ENCODE measurements at regions not wholly inside any gene's neighbourhood (a gene's known extent, or its start where the extent isn't known, plus 50 kb on each side); places are given as distances from the start of the nearest gene placed in this dataset.
"Not testable (repeated sequence)": the region's sequence is repeated elsewhere in the genome, so short reads cannot be mapped to it uniquely, and the experiment has no call there.

DNA sequence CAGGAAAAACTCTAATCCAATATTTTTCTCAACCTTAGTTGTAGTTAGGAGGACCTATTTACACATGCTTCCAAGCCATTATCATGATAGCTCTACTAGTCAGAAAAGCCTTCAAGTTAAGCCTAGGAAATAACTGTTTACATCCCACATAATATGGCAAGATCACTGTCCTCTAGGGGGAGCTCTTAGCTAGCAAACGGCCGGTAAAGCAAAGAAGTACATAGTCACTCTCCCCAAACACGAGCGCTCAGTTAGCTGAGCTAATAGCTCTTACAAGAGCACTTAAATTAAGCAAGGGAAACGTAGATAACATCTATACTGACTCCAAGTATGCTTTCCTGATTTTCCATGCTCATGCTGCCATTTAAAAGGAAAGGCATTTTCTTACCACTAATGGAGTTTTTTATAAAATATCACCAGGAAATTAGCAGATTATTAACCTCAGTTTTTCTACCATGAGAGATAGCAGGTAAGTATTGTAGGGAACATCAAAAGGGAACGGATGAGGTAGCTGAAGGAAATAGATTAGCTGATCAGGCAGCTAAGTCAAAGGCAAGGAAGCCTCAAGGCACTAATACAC is 100.6 kb upstream of the PABPC3 start:
- DNase-seq (ENCODE audit: low read depth), result peak; percentile 7

DNA sequence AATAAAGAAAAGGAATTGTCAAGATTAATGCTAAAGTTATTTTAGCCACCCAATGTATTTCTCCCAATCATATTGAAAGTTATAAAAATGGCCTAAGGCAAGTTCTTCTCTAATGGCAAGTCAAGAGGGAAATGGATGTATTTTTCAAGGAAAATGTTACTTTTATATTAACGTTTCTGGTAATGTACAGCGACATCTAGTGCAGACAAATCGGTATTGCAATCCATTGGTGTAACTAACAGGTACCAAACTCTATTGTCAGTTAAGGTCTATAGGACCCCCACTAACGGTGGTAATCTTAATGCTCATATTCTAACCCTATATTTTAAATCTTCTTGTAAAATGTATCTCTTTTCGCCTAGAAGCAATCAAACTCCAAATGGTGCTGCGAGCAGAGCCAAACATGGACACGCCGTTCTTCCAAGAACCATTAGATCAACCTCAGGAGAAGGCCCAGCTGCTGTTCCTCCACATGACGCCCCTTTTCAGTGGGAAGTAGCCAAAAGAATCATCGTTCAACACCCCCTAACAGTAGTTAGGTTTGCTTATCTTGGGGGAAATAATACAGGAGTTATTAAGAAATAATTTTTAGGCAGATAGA is 98.5 kb upstream of the PABPC3 start:
- DNase-seq (ENCODE audit: low read depth), result no peak

DNA sequence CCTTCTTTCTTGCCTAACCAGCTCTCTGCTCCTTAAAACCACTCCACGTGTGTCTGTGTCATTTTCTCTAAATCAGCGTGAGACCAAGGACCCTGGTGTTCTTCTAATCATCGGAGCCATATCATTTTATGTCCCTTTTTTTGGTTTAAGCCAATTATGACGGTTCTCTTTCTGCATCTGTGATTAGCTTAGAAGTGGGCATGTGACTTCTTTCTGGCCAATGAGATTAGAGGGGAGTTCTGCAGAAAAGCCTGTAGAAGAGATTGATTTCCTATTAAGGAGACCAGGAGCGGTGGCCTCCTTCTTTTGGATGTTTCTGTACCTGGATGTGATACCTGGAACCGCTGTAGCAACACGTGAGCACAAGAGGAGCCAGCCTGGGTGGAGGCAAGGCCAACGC is 97.5 kb upstream of the PABPC3 start:
- no peak for DNase-seq (ENCODE audit: low read depth)

DNA sequence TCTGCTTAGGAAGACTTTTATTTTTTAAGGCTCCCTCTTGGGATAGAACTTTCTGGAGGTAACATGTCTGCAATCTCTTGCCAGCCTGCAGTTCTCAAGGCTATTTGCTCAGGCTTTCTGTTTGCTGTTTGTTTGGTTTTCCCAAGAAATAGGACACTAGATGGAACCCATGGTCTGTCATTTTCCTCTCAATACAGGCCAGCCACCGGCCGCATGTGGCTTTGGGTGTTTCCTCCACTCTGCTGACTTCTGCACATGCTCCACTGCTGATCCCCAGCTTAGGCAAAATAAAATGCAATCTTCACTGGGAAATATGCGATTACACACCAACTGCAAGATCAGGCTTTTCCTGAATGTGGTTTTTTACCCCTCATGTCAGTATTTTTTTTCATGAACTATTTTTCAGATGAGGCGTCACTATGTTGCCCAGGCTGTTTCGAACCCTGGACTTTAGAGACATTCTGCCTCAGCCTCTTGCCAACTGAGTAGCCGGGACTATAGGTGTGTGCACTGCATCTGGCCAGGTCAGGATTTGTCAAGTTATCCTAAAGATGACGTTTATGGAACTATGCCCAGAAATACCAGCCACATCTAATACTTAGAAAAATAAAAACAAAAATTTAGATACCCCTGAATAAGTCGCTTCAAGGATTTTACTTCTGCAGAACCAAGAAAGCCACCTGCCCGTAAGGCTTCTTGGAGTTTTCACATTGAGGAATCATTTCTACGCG is 94.3 kb upstream of the PABPC3 start:
- no peak for DNase-seq (ENCODE audit: low read depth)

DNA sequence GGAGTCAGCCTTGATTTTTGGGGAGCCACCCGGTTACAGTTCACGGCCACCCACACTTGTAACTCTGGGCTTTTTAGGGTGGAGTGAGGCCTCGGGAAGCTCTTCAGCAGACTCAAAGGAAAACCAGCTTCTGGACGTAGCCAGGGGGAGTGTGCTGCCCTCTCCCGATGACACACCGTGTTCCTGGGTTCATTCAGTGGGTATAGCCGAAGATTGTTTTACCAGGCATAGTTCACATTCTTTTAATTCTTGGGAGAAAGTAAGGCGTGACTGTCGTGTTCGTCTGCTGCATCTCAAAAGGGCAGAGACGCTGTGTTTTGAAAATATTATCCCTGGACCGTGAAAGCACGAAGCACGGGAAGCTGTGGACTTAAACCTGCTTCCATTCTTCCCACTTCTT is 93.6 kb upstream of the PABPC3 start:
- not testable (repeated sequence) for DNase-seq (ENCODE audit: low read depth)

DNA sequence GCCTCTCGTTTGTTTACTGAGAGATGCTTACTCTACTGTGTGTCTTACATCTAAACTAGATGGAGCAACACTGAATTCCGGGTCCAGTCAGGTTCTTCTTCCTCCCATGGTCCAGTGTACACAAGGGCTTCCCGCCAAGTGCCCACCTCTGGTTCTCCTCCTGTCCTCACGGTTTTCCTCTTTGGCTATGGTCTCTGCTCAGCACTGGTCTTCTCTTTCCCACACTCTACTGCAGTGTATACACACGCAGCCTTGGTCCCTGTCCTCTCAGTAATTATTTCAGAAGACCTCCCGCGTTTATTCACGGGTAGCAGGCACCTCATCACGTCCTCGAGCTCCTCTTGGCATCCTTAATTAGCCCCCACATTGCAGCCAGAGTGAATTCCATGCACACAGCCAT is 91.4 kb upstream of the PABPC3 start:
- not testable (repeated sequence) for DNase-seq (ENCODE audit: low read depth)

DNA sequence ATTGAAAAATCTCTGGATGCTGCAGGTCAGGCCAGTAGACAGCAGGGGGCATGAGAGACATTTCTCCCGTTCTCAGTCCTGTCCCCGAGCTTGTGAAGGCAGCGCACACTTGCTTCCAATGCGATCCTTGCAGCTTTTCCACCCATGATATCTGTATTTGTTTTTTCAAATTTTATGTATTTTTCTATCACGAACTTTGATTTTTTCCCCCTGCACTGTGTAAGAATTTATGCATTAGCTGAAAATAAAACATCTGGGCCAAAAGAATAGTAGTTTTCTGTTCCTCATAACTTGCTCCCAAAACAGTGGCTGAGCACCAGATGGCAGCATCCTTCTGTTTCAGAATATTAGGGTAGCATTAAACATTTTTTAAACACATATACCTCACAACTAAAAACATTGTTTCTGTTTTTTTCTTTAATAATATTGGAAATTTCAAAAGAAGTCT is 90.9 kb upstream of the PABPC3 start:
- DNase-seq (ENCODE audit: low read depth), result not testable (repeated sequence)

DNA sequence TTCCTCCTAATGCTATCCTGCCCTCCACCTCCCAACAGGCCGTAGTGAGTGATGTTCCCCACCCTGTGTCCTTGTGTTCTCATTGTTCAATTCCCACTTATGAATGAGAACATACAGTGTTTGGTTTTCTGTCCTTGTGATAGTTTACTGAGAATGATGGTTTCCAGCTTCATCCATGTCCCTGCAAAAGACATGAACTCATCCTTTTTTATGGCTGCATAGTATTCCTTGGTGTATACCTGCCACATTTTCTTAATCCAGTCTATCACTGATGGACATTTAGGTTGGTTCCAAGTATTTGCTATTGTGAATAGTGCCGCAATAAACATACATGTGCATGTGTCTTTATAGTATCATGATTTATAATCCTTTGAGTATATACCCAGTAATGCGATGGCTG is 88.5 kb upstream of the PABPC3 start:
- not testable (repeated sequence) for DNase-seq (ENCODE audit: low read depth)

DNA sequence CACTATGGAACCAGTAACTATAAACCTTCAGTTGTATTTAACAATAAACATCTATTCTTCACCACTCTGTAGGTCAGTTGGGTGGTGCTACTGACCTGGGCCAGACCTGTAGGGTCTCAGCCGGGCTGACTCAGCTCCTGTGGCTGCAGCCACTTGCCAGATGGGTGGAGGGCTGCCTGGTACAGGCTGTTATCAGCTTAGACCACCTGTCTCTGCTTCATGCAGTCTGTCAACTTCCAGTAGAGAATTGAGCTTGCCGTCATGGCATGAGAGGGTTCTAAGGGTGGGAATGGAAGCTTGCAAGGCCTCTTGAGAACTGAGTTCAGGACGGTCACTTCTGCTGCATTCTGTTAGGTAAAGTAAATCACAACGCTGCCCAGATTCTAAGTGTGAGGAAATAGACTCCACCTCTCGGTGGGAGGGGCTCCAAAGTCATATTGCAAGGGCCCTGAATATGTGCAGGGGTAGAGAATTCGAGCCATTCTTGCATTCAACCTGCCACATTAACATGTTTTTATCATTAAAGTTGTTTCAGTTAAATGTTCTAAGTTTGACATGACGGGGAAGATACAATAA is 81.5 kb upstream of the PABPC3 start:
- not testable (repeated sequence) for DNase-seq (ENCODE audit: low read depth)

DNA sequence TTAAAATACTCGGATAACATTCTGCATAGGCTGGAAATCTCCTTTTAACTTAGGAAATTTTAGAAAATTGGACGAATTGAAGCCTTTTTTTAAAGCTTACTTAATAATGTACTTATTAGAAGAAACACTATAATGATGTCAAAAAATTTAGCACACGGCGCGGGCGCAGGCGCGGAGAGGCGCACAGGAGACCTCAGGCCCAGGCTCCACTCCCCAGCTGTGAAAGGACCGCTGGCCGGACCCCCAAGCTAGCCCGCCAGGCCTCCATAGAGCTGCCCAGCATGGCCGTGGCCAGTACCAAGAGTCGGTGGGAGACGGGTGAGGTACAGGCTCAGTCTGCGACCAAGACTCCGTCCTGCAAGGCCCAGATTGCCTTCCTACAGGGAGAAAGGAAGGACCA is 78.8 kb upstream of the PABPC3 start:
- DNase-seq (ENCODE audit: low read depth), result not testable (repeated sequence)

DNA sequence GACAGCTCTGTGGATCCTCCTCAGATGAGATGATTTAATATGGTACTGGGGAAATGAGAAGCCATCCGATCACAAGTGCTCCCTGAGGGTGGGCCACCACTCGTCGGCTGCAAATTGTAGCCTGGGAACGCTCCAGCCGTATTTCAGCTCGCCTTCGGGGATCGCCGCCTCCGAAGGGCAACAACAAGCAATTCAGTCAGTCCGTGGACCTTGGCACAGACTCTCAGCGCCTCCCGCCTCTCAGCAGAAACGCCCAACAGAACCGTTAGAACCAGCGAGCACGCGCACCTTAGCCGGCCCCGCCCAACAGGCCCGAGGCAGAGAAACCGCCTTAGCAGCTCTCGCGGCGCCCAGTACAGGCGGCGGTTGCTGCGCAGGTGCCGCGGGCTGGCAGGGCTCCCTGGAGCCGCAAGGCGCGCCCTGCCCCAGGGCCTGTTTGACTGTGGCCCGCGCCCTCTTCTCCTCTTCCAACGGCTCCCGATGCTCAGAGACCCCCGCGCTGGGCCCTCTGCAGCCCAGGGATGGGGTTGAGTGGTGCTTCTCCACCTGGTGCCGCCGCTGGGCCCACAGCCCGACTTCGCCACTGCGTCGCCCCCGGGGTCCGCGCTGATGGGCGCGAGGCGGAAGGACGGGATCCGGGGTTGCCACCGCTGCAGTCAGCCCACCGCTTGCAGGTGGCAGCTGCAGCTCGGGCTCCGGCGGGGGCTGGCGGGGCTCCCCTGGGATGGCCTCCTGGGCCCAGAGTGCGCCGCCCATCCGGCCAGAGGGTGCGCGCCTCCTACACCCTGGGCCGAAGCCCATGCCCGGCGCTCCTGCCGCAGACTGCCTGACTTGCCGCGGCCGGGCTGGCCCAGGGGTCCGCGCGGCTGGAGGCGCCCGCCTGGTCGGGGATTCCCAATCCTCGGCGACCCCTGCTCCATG is 77.9 kb upstream of the PABPC3 start:
- not testable (repeated sequence) for DNase-seq (ENCODE audit: low read depth)

DNA sequence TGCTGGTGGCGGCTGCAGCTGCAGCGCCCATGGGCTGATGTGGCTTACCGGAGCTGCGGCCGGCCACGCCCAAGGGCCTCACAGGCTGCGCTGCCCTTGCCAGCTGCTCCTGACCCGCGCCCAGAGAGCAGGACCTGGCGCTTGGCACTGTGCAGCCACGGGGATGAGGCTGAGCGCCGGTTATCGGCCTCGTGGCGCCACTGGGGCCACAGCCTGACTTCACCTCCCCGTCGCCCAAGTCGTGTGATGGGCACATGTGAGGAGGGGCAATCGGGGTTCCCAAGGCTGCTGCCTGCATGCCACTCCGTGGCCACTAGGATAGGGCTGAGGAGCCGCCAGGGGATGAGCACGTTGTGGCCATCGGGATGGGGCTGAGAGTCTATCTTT is 77.2 kb upstream of the PABPC3 start:
- DNase-seq (ENCODE audit: low read depth), result no peak

DNA sequence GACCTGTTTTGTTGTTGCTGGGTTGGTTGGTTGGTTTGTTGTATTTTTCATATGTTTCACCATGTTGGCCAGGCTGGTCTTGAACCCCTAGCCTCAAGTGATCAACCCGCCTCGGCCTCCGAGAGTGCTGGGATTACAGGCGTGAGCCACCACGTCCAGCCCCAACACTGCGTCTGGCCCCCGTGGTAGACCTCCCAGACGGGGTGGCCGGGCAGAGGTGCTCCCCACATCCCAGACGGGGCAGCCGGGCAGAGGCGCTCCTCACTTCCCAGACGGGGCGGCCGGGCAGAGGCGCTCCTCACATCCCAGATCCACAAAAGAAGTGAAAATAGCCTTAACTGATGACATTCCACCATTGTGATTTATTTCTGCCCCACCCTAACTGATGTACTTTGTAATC is 76.2 kb upstream of the PABPC3 start:
- not testable (repeated sequence) for DNase-seq (ENCODE audit: low read depth)

DNA sequence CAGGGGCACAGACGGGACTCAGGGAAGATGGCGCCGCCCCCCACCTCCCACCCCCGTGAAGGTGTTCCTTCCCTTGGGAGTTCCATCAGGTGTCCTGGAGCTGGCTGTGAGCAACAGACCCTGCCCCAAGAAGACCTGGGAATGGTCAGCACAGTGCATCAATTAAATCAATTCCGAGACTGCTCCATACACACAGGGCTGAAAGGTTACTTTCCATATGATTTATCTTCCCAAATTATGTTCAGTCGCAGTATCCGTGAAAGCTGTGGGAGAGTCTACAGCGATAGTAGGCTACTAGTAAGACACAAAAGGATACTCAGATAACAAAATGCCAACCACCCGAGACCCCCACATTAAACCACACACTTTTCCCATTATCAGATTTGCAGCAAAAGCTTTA is 71.8 kb upstream of the PABPC3 start:
- DNase-seq (ENCODE audit: low read depth), result no peak

DNA sequence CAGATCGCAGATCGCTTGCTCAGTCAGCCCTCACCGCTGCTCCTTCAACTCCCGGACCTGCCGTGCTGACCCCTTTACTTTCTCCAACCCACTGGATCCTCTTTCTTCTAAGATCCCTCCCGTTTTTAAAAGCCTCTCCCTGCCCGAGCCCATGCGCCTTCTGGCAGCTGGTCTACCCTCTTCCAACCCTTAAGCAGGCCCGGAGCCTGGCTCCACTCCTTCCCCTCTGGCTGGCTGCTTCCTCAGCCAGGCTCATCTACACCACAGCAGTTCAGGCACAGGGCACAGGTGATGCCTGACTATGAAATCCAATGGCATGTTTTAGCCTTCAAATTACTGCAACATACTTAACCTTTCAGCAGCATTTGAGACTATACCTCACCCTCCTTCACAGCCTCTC is 63.8 kb upstream of the PABPC3 start:
- no peak for DNase-seq (ENCODE audit: low read depth)

DNA sequence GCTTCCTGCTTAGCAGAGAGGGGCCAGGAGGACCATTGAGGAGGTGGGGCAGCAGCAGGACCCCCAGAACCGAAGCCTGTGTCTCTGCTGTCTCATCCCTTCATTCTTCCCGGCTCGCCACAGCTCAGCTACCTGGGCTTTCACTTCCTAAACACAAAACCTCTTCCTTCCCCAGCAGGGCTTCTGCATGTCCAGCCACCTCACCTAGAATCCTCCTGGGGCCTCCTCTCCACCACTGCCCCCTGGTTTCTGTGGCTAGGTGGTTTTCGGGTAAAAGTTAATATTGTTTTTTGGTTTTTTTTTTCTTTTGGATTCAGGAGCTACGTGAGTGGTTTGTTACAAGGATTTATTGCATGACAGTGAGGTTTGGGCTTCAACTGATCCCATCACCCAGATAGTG is 61.8 kb upstream of the PABPC3 start:
- no peak for DNase-seq (ENCODE audit: low read depth)

DNA sequence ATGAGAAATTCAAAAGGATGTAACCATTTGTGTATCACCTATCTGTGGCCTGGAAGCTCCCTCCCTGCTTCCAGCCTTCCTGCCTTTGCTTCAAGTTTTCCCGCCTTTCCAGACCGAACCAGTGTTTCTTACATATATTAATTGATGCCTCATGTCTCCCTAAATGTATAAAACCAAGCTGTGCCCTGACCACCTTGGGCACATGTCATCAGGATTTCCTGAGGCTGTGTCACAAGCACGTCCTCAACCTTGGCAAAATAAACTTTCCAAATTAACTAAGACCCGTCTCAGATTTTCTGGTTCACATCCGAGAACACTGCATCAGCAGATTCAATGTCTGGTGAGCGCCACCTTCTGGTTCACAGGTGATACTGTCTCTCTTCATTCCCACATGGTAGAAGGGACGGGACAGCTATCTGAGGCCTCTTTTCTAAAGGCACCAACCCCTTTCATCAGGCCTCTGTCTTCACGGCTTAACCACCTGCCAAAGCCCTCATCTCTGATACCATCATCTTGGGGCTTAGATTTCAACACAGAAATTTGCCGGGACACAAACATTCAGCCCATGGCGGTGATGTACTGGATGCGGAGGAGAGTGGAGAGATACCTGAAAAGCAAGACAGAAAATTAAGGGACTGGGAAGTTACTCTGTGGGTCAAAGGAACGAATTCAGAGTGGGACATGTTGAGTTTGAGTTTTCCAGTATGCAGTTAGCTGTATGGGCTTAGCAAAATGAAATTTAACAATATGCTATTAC is 58.7 kb upstream of the PABPC3 start:
- DNase-seq (ENCODE audit: low read depth), result no peak

DNA sequence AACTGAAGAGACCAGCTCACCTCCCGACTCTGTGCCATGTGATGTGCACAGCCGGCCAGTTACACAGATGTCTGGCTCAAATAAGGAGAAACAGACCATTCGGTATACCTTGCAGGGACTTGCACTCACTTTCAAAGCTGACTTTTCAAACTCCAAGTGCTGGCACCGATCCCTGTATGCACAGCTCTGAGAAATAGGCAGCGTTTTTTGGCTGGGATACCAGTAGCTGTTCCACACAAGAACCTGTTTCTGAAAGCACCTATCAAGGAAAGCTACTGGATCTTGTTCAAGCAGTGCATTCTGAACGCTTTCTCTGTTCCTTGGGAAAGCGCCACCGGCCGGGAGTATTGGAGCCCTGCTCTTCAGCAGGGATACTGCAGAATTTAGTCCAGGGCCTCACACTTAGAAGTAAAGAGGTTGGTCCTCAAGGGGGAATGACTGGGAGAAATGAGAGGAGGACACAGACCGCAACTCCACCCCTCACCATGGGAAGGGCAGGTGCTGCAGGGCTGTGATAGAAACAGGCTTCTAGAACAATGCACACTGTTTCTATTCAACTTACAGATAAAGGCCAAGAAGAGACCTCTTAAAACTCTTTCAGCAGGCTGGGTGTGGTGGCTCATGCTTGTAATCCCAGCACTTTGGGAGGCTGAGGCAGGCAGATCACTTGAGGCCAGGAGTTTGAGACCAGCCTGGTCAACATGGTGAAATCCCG is 53.6 kb upstream of the PABPC3 start:
- no peak for DNase-seq (ENCODE audit: low read depth)

DNA sequence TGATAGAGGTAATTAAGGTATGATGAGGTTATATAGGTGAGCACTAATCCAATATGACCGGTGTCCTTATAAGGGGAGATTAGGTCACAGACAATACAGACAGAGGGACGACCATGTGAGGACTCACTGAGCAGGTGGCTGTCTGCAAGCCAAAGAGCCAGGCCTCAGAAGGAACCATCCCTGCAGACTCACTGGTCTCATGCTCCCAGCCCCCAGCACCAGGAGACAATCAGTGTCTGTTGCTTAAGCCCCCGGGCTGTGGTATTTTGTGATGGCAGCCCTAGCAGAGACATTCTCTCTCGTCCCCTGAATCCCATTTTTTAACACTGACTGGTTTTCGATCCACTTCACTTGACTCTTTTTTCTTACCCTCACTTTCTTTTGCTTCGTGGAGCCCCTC is 51.9 kb upstream of the PABPC3 start:
- no peak for DNase-seq (ENCODE audit: low read depth)

Data from activated T-helper 9 cell treated with anti-CD3 and anti-CD28 coated beads, Interleukin-2, amount 50 U/mL, for 16 hours (primary cell).